ENCODE measurements at regions not wholly inside any gene's neighbourhood (a gene's known extent, or its start where the extent isn't known, plus 50 kb on each side); places are given as distances from the start of the nearest gene placed in this dataset.

- TF ChIP-seq, protein P1, sequence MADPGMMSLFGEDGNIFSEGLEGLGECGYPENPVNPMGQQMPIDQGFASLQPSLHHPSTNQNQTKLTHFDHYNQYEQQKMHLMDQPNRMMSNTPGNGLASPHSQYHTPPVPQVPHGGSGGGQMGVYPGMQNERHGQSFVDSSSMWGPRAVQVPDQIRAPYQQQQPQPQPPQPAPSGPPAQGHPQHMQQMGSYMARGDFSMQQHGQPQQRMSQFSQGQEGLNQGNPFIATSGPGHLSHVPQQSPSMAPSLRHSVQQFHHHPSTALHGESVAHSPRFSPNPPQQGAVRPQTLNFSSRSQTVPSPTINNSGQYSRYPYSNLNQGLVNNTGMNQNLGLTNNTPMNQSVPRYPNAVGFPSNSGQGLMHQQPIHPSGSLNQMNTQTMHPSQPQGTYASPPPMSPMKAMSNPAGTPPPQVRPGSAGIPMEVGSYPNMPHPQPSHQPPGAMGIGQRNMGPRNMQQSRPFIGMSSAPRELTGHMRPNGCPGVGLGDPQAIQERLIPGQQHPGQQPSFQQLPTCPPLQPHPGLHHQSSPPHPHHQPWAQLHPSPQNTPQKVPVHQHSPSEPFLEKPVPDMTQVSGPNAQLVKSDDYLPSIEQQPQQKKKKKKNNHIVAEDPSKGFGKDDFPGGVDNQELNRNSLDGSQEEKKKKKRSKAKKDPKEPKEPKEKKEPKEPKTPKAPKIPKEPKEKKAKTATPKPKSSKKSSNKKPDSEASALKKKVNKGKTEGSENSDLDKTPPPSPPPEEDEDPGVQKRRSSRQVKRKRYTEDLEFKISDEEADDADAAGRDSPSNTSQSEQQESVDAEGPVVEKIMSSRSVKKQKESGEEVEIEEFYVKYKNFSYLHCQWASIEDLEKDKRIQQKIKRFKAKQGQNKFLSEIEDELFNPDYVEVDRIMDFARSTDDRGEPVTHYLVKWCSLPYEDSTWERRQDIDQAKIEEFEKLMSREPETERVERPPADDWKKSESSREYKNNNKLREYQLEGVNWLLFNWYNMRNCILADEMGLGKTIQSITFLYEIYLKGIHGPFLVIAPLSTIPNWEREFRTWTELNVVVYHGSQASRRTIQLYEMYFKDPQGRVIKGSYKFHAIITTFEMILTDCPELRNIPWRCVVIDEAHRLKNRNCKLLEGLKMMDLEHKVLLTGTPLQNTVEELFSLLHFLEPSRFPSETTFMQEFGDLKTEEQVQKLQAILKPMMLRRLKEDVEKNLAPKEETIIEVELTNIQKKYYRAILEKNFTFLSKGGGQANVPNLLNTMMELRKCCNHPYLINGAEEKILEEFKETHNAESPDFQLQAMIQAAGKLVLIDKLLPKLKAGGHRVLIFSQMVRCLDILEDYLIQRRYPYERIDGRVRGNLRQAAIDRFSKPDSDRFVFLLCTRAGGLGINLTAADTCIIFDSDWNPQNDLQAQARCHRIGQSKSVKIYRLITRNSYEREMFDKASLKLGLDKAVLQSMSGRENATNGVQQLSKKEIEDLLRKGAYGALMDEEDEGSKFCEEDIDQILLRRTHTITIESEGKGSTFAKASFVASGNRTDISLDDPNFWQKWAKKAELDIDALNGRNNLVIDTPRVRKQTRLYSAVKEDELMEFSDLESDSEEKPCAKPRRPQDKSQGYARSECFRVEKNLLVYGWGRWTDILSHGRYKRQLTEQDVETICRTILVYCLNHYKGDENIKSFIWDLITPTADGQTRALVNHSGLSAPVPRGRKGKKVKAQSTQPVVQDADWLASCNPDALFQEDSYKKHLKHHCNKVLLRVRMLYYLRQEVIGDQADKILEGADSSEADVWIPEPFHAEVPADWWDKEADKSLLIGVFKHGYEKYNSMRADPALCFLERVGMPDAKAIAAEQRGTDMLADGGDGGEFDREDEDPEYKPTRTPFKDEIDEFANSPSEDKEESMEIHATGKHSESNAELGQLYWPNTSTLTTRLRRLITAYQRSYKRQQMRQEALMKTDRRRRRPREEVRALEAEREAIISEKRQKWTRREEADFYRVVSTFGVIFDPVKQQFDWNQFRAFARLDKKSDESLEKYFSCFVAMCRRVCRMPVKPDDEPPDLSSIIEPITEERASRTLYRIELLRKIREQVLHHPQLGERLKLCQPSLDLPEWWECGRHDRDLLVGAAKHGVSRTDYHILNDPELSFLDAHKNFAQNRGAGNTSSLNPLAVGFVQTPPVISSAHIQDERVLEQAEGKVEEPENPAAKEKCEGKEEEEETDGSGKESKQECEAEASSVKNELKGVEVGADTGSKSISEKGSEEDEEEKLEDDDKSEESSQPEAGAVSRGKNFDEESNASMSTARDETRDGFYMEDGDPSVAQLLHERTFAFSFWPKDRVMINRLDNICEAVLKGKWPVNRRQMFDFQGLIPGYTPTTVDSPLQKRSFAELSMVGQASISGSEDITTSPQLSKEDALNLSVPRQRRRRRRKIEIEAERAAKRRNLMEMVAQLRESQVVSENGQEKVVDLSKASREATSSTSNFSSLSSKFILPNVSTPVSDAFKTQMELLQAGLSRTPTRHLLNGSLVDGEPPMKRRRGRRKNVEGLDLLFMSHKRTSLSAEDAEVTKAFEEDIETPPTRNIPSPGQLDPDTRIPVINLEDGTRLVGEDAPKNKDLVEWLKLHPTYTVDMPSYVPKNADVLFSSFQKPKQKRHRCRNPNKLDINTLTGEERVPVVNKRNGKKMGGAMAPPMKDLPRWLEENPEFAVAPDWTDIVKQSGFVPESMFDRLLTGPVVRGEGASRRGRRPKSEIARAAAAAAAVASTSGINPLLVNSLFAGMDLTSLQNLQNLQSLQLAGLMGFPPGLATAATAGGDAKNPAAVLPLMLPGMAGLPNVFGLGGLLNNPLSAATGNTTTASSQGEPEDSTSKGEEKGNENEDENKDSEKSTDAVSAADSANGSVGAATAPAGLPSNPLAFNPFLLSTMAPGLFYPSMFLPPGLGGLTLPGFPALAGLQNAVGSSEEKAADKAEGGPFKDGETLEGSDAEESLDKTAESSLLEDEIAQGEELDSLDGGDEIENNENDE (IDR thresholded peaks at IDR 0.05; ENCODE audit: insufficient replicate concordance, low read length) = no peak
- TF ChIP-seq, protein P2, sequence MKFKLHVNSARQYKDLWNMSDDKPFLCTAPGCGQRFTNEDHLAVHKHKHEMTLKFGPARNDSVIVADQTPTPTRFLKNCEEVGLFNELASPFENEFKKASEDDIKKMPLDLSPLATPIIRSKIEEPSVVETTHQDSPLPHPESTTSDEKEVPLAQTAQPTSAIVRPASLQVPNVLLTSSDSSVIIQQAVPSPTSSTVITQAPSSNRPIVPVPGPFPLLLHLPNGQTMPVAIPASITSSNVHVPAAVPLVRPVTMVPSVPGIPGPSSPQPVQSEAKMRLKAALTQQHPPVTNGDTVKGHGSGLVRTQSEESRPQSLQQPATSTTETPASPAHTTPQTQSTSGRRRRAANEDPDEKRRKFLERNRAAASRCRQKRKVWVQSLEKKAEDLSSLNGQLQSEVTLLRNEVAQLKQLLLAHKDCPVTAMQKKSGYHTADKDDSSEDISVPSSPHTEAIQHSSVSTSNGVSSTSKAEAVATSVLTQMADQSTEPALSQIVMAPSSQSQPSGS (IDR thresholded peaks at IDR 0.05; ENCODE audit: low read length) = no peak
- no peak for TF ChIP-seq JUND (IDR thresholded peaks at IDR 0.05; ENCODE audit: low read length)
- TF ChIP-seq RXRA (IDR thresholded peaks at IDR 0.05; ENCODE audit: insufficient read depth, low read depth, low read length) = no peak
- no peak for TF ChIP-seq POLR2AphosphoS5 (IDR thresholded peaks at IDR 0.05; ENCODE audit: low read depth, low read length)
- TF ChIP-seq EP300 (IDR thresholded peaks at IDR 0.05; ENCODE audit: borderline replicate concordance in 1 of 2, low read depth in 2 of 2, low read length in 2 of 2) = no peak
- TF ChIP-seq TCF12 (IDR thresholded peaks at IDR 0.05; ENCODE audit: low read depth, low read length) = no peak
- no peak for TF ChIP-seq SIRT6 (IDR thresholded peaks at IDR 0.05; ENCODE audit: low read length)
- no peak for TF ChIP-seq RFX5 (IDR thresholded peaks at IDR 0.05; ENCODE audit: borderline replicate concordance, low read depth, low read length)
- TF ChIP-seq NRF1 (IDR thresholded peaks at IDR 0.05; ENCODE audit: low read depth, low read length) = no peak
- no peak for TF ChIP-seq ASH2L (IDR thresholded peaks at IDR 0.05; ENCODE audit: low read length)
Observed at GRCh38 chr2:13485256-13485655, 768.5 kb downstream of the TRIB2 start (continued).

Measured in H1 (cell line).